ENCODE measurements at regions not wholly inside any gene's neighbourhood (a gene's known extent, or its start where the extent isn't known, plus 50 kb on each side); places are given as distances from the start of the nearest gene placed in this dataset.

DNA sequence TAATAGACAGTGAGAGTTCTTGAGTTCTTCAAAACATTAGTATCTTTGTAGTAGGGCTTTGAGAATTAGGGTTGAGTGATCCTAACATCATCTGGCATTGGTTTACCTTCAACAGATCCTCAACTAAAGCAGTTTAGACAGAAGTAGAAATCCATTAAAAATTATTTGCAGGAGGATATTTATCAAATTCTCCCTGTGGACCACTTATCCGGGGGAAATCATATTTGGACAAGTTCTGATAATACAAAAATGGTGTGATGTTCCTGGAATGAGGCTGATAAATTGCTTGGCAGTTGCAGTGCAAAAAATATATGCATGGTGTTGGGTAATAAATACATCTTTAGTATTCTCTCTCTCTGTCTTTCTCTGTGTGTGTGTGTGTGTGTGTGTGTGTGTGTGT lies 115.1 kb upstream of the CHODL start:
- Histone ChIP-seq H3K36me3 (ENCODE audit: control insufficient read depth in 2 of 2, insufficient read depth in 1 of 2, low read length in 2 of 2) (no peaks in the 10 kb centered on the region), H3K4me3 (ENCODE audit: low read depth, low read length) (no peak overlapping the region), H3K4me1 (ENCODE audit: control insufficient read depth, insufficient read depth, low read length) (no peaks in the 10 kb centered on the region), H3K27ac (ENCODE audit: extremely low read depth, low read depth, low read length) (no peak overlapping the region), H3K9me3 (ENCODE audit: control insufficient read depth, insufficient read depth, low read depth, low read length) (no peaks in the 10 kb centered on the region)
- CTCF ChIA-PET, result no interaction called here
- POLR2A ChIA-PET, result no interaction called here
- no peak for TF ChIP-seq ZFP3 (tag by site-specific recombination; IDR thresholded peaks at IDR 0.05; ENCODE audit: low read depth)
- no peak for TF ChIP-seq ZNF785 (tag by site-specific recombination; IDR thresholded peaks at IDR 0.05)
- TF ChIP-seq BCL11B (tag by site-specific recombination; IDR thresholded peaks at IDR 0.05; ENCODE audit: low read depth), result no peak
- TF ChIP-seq ZNF529 (tag by site-specific recombination; IDR thresholded peaks at IDR 0.05; ENCODE audit: insufficient replicate concordance), result no peak
- TF ChIP-seq SALL2 (tag by site-specific recombination; IDR thresholded peaks at IDR 0.05; ENCODE audit: borderline replicate concordance), result no peak
- TF ChIP-seq ZNF701 (tag by site-specific recombination; IDR thresholded peaks at IDR 0.05), result no peak
- TF ChIP-seq, protein P1, sequence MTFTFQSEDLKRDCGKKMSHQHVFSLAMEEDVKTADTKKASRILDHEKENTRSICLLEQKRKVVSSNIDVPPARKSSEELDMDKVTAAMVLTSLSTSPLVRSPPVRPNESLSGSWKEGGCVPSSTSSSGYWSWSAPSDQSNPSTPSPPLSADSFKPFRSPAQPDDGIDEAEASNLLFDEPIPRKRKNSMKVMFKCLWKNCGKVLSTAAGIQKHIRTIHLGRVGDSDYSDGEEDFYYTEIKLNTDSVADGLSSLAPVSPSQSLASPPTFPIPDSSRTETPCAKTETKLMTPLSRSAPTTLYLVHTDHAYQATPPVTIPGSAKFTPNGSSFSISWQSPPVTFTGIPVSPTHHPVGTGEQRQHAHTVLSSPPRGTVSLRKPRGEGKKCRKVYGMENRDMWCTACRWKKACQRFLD (tag by site-specific recombination; IDR thresholded peaks at IDR 0.05), result no peak
- no peak for TF ChIP-seq ZNF366 (tag by site-specific recombination; conservative IDR thresholded peaks at IDR 0.05)
- no peak for TF ChIP-seq ZNF138 (tag by site-specific recombination; IDR thresholded peaks at IDR 0.05; ENCODE audit: borderline replicate concordance)
- no peak for TF ChIP-seq GLIS1 (tag by site-specific recombination; IDR thresholded peaks at IDR 0.05)
- no peak for TF ChIP-seq ZNF274 (IDR thresholded peaks at IDR 0.05; ENCODE audit: low read length)
- TF ChIP-seq ZNF274 (tag by site-specific recombination; IDR thresholded peaks at IDR 0.05; ENCODE audit: borderline replicate concordance), result no peak
- no peak for TF ChIP-seq YY2 (tag by site-specific recombination; IDR thresholded peaks at IDR 0.05)
- no peak for TF ChIP-seq ZNF660 (tag by site-specific recombination; IDR thresholded peaks at IDR 0.05)
- no peak for TF ChIP-seq ZNF654 (tag by site-specific recombination; IDR thresholded peaks at IDR 0.05; ENCODE audit: low read depth)
- TF ChIP-seq ZNF548 (tag by site-specific recombination; IDR thresholded peaks at IDR 0.05), result no peak
- TF ChIP-seq, protein P2, sequence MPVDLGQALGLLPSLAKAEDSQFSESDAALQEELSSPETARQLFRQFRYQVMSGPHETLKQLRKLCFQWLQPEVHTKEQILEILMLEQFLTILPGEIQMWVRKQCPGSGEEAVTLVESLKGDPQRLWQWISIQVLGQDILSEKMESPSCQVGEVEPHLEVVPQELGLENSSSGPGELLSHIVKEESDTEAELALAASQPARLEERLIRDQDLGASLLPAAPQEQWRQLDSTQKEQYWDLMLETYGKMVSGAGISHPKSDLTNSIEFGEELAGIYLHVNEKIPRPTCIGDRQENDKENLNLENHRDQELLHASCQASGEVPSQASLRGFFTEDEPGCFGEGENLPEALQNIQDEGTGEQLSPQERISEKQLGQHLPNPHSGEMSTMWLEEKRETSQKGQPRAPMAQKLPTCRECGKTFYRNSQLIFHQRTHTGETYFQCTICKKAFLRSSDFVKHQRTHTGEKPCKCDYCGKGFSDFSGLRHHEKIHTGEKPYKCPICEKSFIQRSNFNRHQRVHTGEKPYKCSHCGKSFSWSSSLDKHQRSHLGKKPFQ (tag by site-specific recombination; IDR thresholded peaks at IDR 0.05), result no peak

DNA sequence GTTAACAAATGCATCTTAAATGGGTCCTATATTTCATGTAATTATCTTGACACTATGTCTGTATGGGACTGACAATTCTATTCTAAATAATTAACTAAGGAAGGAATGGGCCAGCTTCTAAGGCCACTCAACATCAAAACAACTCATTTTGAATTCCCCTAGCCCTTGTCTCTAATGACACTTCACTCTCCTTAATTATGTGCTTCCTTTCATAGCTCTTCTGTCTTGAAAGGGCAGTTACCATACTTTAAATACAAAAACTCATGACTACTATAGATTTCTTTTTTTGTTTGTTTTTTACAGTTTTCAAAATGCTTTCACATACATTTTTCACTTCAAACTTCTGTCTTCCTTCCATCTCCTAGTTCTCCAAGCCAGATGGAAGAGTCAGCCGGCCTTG lies 126.1 kb upstream of the CHODL start:
- CTCF ChIA-PET, result no interaction called here
- Histone ChIP-seq H3K9me3 (ENCODE audit: control insufficient read depth, insufficient read depth, low read depth, low read length) (no peaks in the 10 kb centered on the region), H3K4me1 (ENCODE audit: control insufficient read depth, insufficient read depth, low read length) (no peaks in the 10 kb centered on the region), H3K4me3 (ENCODE audit: low read depth, low read length) (no peak overlapping the region), H3K36me3 (ENCODE audit: control insufficient read depth in 2 of 2, insufficient read depth in 1 of 2, low read length in 2 of 2) (no peaks in the 10 kb centered on the region), H3K27ac (ENCODE audit: extremely low read depth, low read depth, low read length) (no peak overlapping the region)
- TF ChIP-seq ZNF555 (tag by site-specific recombination; conservative IDR thresholded peaks at IDR 0.05), result no peak
- no peak for TF ChIP-seq ZNF549 (tag by site-specific recombination; IDR thresholded peaks at IDR 0.05)
- TF ChIP-seq ZNF560 (tag by site-specific recombination; IDR thresholded peaks at IDR 0.05; ENCODE audit: borderline replicate concordance), result no peak
- TF ChIP-seq ZNF391 (tag by site-specific recombination; IDR thresholded peaks at IDR 0.05; ENCODE audit: borderline replicate concordance, low read depth), result no peak
- POLR2A ChIA-PET, result no interaction called here

DNA sequence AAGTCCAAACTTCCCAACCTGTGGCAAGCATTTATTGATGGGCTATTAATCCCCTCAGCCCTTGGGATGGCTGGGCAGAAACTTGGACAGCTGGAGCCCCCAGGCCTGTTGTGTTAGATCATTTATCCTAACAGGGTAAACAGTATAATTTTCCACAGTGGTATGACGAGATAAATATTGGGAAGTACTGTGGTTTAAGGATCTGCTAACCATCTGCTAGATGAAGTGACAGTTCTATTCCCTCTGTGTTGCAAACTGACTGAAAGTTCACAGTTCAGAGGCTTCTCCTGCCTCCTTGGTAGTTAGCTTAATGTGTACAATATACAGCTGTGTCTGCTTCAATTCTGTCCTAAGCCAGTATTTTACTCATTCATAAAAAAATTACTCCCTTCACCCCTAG lies 127.5 kb upstream of the CHODL start:
- no peak overlapping the region for H3K4me3 ChIP-seq (ENCODE audit: low read depth, low read length)
- no peak overlapping the region for H3K27ac ChIP-seq (ENCODE audit: extremely low read depth, low read depth, low read length)
- H3K36me3 ChIP-seq (ENCODE audit: control insufficient read depth in 2 of 2, insufficient read depth in 1 of 2, low read length in 2 of 2), result no peaks in the 10 kb centered on the region
- H3K9me3 ChIP-seq (ENCODE audit: control insufficient read depth, insufficient read depth, low read depth, low read length), result no peaks in the 10 kb centered on the region
- ChIA-PET CTCF (interaction anchor here (0.6 kb wide), 1 partner anchor 75 kb away, joined by 5 read pairs; no protein-coding TSS in a partner anchor), POLR2A (no interaction called here)
- TF ChIP-seq, protein P3, sequence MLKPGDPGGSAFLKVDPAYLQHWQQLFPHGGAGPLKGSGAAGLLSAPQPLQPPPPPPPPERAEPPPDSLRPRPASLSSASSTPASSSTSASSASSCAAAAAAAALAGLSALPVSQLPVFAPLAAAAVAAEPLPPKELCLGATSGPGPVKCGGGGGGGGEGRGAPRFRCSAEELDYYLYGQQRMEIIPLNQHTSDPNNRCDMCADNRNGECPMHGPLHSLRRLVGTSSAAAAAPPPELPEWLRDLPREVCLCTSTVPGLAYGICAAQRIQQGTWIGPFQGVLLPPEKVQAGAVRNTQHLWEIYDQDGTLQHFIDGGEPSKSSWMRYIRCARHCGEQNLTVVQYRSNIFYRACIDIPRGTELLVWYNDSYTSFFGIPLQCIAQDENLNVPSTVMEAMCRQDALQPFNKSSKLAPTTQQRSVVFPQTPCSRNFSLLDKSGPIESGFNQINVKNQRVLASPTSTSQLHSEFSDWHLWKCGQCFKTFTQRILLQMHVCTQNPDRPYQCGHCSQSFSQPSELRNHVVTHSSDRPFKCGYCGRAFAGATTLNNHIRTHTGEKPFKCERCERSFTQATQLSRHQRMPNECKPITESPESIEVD (tag by site-specific recombination; IDR thresholded peaks at IDR 0.05), result no peak
- no peak for TF ChIP-seq PRDM4 (tag by site-specific recombination; IDR thresholded peaks at IDR 0.05)
- no peaks in the 10 kb centered on the region for H3K4me1 ChIP-seq (ENCODE audit: control insufficient read depth, insufficient read depth, low read length)
